Omental fat pad (tissue), 3 donors: ENCODE measurements at regions not wholly inside any gene's neighbourhood (a gene's known extent, or its start where the extent isn't known, plus 50 kb on each side); places are given as distances from the start of the nearest gene placed in this dataset.

Source experiments
- ATAC-seq: fragments of 150-250 bp; one replicate; pipeline ENCODE4 v1.9.1; 2016; ENCODE audit warnings: mild to moderate bottlenecking, moderate library complexity; ENCODE audit not compliant: low FRiP score
- DNase-seq: peaks from one replicate; pipeline ENCODE4 v3.0.0-alpha.2; 2019; ENCODE audit warnings: low spot score
- CTCF ChIP-seq, 3 donors: fragments of 450-650 bp; IDR thresholded peaks; one replicate each; pipeline ENCODE4 v1.5.1; 2016 to 2017; ENCODE audit warnings: antibody characterized with exemption in 3 of 3, mild to moderate bottlenecking in 3 of 3, moderate library complexity in 2 of 3

GRCh38 chr1:29883986-29884385 lies 647.7 kb downstream of the PTPRU start:
- no peak for TF ChIP-seq CTCF (IDR thresholded peaks at IDR 0.05)
- ATAC-seq: no peak
- DNase-seq: no peak

GRCh38 chr1:29883411-29883832 lies 647.1 kb downstream of the PTPRU start:
- no peak for TF ChIP-seq CTCF (IDR thresholded peaks at IDR 0.05)
- DNase-seq (no peak), ATAC-seq (no peak)

GRCh38 chr1:29880556-29880955 lies 644.2 kb downstream of the PTPRU start:
- TF ChIP-seq CTCF (IDR thresholded peaks at IDR 0.05): no peak
- no peak for ATAC-seq

GRCh38 chr1:29879217-29879616 lies 642.9 kb downstream of the PTPRU start:
- DNase-seq (no peak), ATAC-seq (no peak)
- TF ChIP-seq CTCF (IDR thresholded peaks at IDR 0.05): no peak

More at GRCh38 chr1:29880556-29880955, 644.2 kb downstream of the PTPRU start:
- DNase-seq: no peak

- TF ChIP-seq CTCF (IDR thresholded peaks at IDR 0.05): no peak
- ATAC-seq (no peak), DNase-seq (no peak)
These were observed 642.2 kb downstream of the PTPRU start for GRCh38 chr1:29878501-29878900.

- no peak for DNase-seq
- TF ChIP-seq CTCF (IDR thresholded peaks at IDR 0.05): no peak
- ATAC-seq: no peak
These were observed 640.6 kb downstream of the PTPRU start for GRCh38 chr1:29876902-29877301.

- no peak for ATAC-seq
- no peak for TF ChIP-seq CTCF (IDR thresholded peaks at IDR 0.05)
- no peak for DNase-seq
These were observed 640.1 kb downstream of the PTPRU start for GRCh38 chr1:29876441-29876840.
